Retina (tissue), 1 donor: ENCODE measurements at regions not wholly inside any gene's neighbourhood (a gene's known extent, or its start where the extent isn't known, plus 50 kb on each side); places are given as distances from the start of the nearest gene placed in this dataset.

Source experiments
- DNase-seq: peaks from one replicate; pipeline ENCODE4 v3.0.0-alpha.2; 2016

- DNase-seq, result no peak
Observed at GRCh38 chr9:78505546-78505945, 208.6 kb downstream of the PSAT1 start.

GRCh38 chr9:78507037-78507436 lies 210.1 kb downstream of the PSAT1 start:
- peak; percentile 92 for DNase-seq

- DNase-seq, result no peak
Observed at GRCh38 chr9:78510035-78510434, 213.1 kb downstream of the PSAT1 start.

DNA sequence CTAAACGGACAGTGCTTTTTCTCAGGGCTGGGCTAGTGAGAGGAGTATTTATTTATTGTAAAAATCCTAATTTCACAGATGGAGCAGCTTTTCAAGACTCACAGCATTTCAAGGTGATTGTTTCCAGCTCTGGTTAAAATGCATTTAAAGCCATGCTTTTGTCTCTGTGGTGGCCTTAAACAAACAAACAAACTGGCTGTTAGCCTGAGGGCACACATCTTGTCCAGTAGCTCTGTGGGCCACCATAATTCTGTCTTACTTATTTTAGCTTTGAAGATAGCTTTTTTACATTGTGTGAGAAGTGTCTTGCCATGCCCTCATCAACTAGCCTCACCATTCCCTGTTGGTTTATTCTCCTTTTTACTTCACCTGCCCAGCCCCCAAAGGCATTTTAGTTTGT lies 218.2 kb downstream of the PSAT1 start:
- no peak for DNase-seq

- no peak for DNase-seq
Observed at GRCh38 chr9:78519786-78520185, 222.9 kb downstream of the PSAT1 start.

GRCh38 chr9:78521680-78522079 lies 224.8 kb downstream of the PSAT1 start:
- no peak for DNase-seq

- peak; percentile 74 for DNase-seq
Observed at GRCh38 chr9:78525986-78526560, 229.1 kb downstream of the PSAT1 start.

- DNase-seq, result no peak
Observed at GRCh38 chr9:78533500-78533899, 236.6 kb downstream of the PSAT1 start.

DNA sequence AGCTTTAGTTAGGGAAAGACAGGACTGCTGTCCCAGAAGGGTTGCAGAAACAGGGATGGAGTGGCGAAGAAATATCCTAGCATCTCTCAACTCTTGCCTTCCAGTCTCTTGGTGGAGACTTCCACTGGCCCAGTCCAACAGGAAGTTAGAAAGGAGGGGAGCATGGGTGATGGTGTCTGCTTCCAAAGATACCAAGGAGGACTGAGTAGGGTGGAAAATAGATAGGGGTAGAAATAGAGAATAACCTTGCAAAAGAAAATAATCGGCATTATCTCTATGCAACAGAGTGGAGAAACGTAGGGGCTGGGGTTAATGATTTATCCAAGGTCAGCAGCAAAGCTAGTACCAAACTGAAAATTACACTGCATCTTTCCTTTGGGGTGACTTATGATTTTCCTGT lies 242.3 kb downstream of the PSAT1 start:
- no peak for DNase-seq

DNA sequence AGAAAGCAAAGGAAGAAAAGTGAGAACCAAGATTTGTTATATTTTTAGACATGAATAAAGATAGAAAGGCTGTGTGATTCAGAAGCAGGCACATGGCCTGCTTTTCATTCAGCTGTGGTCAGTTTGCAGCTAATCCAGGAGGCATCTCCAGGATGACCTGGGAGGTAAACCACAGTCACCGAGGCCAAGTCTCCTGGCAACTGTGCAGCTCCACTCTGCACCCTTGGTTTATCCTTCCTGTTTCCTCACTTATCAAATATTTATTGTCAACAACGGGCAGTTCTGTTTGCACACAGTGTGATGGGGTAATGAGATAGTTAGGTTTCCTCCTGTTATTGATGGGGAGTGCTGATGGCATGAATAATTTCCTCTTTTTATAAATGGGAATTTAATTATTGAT lies 243.0 kb downstream of the PSAT1 start:
- no peak for DNase-seq

- no peak for DNase-seq
Observed at GRCh38 chr9:78541868-78542443, 245.0 kb downstream of the PSAT1 start.

DNA sequence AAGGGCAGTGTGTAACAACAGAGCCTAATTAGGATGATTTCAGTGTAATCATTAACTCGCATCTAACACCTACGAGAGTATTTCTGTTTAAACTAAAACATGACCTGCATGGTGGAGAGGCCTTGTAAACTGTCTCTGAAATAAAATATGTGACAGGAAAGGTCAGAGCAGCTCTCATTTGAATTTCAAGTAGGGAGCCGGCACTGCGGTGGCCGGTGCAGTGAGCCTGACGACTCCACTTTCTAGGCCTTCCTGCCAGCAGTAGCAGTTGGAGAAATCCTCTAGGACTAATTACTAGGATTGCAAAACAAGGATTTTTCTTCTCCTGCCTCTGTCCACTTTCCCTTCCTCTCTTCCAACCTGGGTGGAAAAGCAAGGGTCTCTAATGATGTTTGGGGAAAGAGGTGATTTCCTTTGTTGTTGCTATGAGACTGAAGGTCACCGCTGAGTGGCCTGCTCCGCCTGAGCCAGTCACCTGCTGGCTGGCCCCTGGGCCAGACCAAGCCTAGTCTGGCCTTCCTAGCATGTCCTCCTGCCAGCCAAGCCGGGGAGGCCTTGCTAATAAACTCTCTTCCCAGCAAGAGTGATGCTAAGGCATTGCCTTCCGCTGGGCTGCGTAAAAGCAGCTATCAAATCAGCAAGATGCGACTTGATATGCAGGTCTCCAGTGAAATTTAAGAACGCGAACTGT lies 245.7 kb downstream of the PSAT1 start:
- DNase-seq, result peak; percentile 62

GRCh38 chr9:78543353-78543752 lies 246.4 kb downstream of the PSAT1 start:
- DNase-seq, result no peak

DNA sequence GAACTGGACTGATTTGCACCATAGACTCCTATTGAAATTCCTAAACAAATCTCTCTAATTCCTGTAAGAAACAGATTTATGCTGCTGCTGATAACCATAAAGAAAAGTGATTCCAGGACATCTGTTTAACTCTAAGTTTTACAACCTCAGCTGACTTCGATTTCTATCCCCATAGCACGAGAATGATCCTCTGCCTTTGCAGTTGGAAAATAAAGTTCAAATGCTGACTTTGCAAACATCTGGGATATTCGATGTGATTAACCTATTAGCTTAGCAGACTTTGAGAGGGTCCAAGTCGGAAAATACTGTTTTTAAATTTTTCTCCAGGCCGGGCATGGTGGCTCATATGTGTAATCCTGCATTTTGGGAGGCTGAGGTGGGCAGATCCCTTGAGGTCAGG lies 247.3 kb downstream of the PSAT1 start:
- no peak for DNase-seq

DNA sequence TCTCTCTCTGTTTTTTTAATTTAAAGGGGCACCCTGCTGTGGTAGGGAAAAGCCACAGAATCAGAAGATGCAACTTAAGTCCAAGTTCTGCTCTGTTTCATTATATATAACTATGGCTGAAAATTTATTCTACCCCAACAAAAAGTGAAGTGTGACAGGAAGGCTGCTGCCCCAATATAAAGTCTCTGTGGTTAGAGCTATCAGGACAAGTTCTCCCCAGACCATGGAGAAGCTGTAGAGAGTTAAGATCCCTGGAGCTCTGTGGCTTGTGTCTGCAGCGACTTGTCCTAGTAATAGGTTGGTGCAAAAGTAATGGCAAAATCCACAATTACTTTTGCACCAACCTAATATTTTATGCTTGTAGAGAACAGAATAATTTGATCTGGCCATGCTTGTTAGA lies 250.9 kb downstream of the PSAT1 start:
- DNase-seq, result no peak

DNA sequence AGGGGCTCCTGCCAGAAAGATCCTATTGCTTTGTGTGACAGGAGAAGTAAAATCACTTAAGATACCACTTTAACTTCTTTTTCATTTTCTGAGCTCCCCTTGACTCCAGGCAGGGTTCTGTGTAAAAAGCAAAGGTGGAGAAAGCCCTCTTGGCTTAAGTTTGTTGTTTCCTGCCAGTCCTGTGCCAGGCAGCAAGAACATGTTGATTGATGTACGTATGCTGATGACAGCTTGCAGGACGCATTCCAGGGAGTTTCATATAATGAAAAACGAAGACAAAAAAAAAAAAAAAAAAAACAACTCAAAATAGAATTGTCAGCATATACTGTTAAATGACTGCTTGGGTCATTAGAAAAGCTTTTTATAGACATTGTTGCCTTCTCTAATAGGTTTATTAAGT lies 251.7 kb downstream of the PSAT1 start:
- DNase-seq, result no peak

GRCh38 chr9:78549711-78550110 lies 252.8 kb downstream of the PSAT1 start:
- DNase-seq, result no peak

DNA sequence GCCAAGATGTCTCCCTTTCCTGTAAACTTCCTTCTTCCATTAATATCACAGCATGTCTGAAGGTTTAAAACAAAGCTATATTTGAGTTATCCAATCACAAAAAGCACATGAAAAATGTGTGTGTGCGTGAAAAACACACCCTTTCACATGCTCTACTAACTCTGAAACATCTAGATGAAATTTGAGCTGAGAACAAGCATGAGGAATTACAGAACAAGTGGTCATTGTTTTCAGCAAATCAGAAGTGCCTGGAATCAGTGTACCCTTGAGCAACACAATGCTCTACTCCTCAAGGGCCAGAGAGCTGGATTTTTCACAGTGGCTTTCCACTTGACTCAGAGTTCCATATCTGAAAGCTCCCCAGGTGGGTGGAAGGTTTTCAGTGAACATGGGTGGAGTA lies 255.9 kb downstream of the PSAT1 start:
- no peak for DNase-seq

GRCh38 chr9:78557540-78557939 lies 260.6 kb downstream of the PSAT1 start:
- DNase-seq, result no peak

GRCh38 chr9:78559449-78559885 lies 262.5 kb downstream of the PSAT1 start:
- DNase-seq, result no peak

DNA sequence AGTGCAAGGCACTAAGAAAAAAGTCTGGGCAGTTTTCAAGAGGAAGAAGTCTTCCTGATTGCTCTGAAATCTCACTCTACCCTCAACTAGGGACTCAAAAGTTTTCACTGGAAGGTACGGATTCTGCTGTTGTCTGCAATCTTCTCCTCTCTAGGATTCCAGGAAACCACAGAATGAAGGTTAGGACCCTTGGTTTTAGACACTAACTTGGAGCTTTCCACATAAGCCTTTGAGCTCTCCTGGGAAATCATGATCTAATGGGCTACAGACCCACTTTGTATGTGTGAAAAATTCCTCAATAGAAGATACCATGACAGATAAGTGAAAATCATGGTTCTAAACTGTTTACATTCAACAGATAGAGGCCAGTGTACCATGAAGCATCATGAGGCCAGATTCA lies 265.1 kb downstream of the PSAT1 start:
- no peak for DNase-seq

DNA sequence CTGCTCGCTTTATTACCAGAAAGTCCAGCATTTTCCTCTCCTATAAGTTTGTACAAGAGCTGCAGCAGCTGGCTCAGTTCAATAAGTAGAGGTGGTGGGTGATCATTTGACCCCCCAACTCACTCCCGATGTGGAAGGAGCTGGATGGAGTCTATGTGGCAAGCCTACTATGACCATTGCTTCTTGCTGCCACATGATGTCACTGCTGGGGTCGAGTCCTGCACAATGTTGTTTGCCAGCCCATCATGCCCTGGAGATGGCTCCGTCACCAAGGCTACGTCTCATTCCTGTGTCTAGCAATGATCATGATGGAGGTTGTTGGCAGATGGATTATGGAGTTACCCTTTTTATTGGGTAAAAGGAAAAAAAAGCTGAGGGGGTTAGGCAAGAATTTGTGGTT lies 266.3 kb downstream of the PSAT1 start:
- no peak for DNase-seq

DNA sequence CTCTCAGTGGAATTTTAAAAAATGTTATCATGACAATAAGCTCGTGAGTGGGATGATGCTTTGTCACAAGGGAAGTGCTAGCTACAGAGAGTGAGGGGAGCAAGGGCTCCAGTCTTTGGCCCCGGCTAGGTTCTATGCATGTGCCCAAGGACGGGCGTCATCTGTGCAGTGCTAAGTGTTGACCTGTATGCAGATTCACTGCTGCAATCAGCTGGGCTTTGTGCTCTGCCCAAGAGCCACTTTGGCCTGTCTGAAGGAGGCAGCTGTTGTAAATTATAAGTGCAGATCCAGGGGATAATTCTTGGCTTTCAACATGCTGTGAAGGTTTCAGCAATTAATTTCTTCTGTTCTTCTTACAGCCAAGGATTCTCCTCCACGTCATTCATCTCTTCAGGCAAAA lies 268.6 kb downstream of the PSAT1 start:
- no peak for DNase-seq

GRCh38 chr9:78566521-78566920 lies 269.6 kb downstream of the PSAT1 start:
- DNase-seq, result no peak
